Upper lobe of left lung (tissue), 4 donors: ENCODE measurements at regions not wholly inside any gene's neighbourhood (a gene's known extent, or its start where the extent isn't known, plus 50 kb on each side); places are given as distances from the start of the nearest gene placed in this dataset.

Experiments used
- EP300 ChIP-seq, 4 donors: sonication (generic); formaldehyde crosslinking; IDR thresholded peaks; one replicate each; pipeline ENCODE4 v1.5.1; 2017; ENCODE audit warnings: antibody characterized with exemption in 4 of 4, control low read depth in 2 of 4
- POLR2A ChIP-seq, 4 donors: fragments of 450-650 bp; IDR thresholded peaks; one replicate each; pipeline ENCODE4 v1.5.1; 2016 to 2017; ENCODE audit warnings: antibody characterized with exemption in 4 of 4, mild to moderate bottlenecking in 2 of 4
- TF ChIP-seq, protein P1 (sequence below), 6 experiments: fragments of 450-650 bp in 4 of 6; fragments of 200-600 bp in 2 of 6; sonication (generic) in 2 of 6; IDR thresholded peaks; one replicate each; pipeline ENCODE4 v1.5.1; 2016 to 2019; ENCODE audit warnings: antibody characterized with exemption in 6 of 6

DNA sequence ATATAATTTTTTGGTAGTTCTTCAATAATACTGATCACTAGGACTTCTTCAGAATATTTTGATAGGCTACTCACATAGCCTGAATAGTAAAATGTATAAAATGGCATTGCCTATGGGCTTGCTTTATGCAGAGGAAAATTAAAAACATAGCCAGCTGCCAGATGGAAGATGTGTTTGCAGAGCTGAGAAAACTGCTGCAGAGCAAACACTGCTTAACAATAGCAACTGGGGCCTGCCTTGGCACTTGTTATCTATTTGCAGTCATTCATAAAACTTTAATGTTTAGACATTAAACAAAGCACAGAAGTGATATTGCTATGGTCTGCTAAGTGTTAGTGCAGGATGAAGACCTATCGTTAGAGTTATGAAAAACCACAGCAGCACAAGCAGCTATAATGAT lies 151.5 kb upstream of the SMC2 start:
- TF ChIP-seq, protein P1, sequence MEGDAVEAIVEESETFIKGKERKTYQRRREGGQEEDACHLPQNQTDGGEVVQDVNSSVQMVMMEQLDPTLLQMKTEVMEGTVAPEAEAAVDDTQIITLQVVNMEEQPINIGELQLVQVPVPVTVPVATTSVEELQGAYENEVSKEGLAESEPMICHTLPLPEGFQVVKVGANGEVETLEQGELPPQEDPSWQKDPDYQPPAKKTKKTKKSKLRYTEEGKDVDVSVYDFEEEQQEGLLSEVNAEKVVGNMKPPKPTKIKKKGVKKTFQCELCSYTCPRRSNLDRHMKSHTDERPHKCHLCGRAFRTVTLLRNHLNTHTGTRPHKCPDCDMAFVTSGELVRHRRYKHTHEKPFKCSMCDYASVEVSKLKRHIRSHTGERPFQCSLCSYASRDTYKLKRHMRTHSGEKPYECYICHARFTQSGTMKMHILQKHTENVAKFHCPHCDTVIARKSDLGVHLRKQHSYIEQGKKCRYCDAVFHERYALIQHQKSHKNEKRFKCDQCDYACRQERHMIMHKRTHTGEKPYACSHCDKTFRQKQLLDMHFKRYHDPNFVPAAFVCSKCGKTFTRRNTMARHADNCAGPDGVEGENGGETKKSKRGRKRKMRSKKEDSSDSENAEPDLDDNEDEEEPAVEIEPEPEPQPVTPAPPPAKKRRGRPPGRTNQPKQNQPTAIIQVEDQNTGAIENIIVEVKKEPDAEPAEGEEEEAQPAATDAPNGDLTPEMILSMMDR (IDR thresholded peaks at IDR 0.05): no peak
- TF ChIP-seq POLR2A (IDR thresholded peaks at IDR 0.05): no peak
- TF ChIP-seq EP300 (IDR thresholded peaks at IDR 0.05): no peak
